SK-N-MC (cell line): ENCODE measurements at regions not wholly inside any gene's neighbourhood (a gene's known extent, or its start where the extent isn't known, plus 50 kb on each side); places are given as distances from the start of the nearest gene placed in this dataset.

ENCODE experiments used
- EZH2 ChIP-seq: fragments of 200-600 bp; sonication (generic); IDR thresholded peaks from one replicate; pipeline ENCODE4 v1.6.1; 2017; ENCODE audit warnings: antibody characterized with exemption
- POLR2AphosphoS5 ChIP-seq: IDR thresholded peaks from 2 replicates; pipeline ENCODE4 v1.6.1; 2012; ENCODE audit warnings: mild to moderate bottlenecking, low read depth, low read length, borderline replicate concordance

GRCh38 chr2:58666323-58666970, 425.3 kb upstream of the FANCL start:
- TF ChIP-seq POLR2AphosphoS5: no peak
- no peak for TF ChIP-seq EZH2
